IPS-18c (cell line): ENCODE measurements at regions not wholly inside any gene's neighbourhood (a gene's known extent, or its start where the extent isn't known, plus 50 kb on each side); places are given as distances from the start of the nearest gene placed in this dataset.
"Not testable (repeated sequence)": the region's sequence is repeated elsewhere in the genome, so short reads cannot be mapped to it uniquely, and the experiment has no call there.

Experiments used
- H3K4me3 ChIP-seq: 2 replicates; pipeline ENCODE4 v1.7.0; 2013; ENCODE audit warnings: low read depth, mild to moderate bottlenecking, low read length, moderate library complexity; ENCODE audit not compliant: insufficient read depth
- H3K9me3 ChIP-seq: one replicate; pipeline ENCODE4 v1.6.1; 2013; ENCODE audit warnings: mild to moderate bottlenecking, low read length, moderate library complexity; ENCODE audit not compliant: control insufficient read depth, insufficient read depth

DNA sequence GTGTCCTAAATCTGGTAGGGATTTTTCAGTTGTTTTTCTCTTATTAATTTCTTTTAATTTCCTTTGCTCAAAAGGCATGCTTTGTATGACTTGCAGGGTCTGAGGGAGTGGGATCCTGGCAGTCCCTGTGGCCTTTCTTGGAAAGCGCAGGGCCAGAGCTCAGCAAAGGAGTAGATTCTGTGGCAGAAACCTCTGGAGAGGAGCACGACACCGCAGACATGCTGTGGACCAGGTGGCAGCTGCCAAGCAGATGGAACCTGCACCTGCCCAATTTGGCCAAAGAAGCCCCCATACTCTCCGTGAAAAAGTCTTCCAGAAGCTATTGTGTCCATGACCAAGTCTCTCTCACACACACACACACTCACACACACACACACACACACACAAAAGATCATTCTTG lies 78.9 kb upstream of the FGF3 start:
- no peaks in the 10 kb centered on the region for H3K9me3 ChIP-seq
- no peak overlapping the region for H3K4me3 ChIP-seq

DNA sequence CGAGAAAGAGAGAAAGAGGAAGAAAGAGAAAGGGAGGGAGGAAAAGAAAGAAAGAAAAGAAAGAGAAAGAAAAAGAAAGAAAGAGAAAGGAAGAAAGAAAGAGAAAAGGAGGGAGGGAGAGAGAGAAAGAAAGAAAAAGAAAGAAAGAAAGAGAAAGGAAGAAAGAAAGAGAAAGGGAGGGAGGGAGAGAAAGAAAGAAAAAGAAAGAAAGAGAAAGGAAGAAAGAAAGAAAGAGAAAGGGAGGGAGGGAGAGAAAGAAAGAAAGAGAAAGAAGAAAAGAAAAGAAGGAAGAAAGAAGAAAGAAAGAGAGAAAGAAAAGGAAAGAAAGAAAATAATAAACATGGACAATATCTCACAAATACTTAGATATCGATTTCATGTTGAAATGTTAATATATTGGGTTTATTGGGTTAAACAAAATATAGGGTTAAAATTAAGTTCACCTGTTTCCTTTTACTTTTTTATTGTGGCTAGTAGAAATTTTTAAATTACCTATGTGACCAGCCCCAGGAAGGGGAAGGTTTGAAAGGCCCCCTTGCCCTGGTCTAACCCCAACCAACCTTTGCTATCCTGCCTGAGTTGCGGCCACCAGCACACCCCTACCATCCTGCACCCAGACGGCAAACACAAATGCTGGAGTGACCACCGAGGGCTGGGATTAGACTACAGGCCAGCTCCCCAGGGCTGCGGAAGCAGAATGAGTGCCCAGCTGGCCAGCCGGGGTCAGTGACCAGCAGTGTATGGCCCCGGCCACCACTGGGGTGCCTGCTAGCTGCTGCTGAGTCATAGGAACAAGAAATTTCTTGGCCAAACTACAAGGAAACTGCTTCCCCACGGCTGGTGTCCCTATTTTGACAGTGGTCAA lies 81.0 kb upstream of the FGF3 start:
- H3K9me3 ChIP-seq, result no peaks in the 10 kb centered on the region
- no peak overlapping the region for H3K4me3 ChIP-seq

DNA sequence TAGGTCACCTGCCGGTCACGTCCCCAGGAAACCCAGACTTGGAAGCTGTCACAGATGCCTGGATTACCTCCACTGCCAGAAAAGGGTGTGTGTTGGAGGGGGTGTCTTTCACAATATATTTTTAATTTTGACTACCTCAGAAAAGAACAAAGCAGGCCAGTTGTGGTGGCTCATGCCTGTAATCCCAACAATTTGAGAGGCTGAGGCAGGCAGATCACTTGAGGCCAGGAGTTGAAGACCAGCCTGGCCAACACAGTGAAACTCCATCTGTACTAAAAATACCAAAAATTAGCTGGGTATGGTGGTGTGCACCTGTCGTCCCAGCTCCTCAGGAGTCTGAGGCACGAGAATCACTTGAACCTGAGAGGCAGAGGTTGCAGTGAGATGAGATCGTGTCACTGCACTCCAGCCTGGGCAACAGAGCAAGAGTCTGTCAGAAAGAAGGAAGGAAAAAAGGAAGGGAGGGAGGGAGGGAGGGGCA lies 81.6 kb upstream of the FGF3 start:
- not testable (repeated sequence) for H3K4me3 ChIP-seq, H3K9me3 ChIP-seq

DNA sequence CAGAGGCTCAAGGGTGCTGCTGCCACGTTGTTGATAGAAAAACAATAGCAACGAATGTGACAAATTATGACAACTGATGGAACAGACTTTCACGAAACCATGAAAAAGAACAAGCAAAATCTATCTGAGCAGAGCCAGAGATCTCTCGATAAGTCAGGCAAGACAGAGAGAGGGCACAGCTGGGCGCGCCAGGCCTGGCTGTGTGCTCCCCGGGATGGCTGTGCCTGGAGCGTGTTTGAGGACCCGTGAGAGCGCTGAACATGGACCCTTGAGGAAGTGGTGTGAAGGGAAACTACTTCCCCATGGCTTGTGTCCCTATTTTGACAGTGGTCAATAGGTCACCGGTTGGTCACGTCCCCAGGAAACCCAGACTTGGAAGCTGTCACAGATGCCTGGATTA lies 83.1 kb upstream of the FGF3 start:
- Histone ChIP-seq H3K4me3 (no peak overlapping the region), H3K9me3 (peaks cover 2% of the 10 kb centered on the region)

DNA sequence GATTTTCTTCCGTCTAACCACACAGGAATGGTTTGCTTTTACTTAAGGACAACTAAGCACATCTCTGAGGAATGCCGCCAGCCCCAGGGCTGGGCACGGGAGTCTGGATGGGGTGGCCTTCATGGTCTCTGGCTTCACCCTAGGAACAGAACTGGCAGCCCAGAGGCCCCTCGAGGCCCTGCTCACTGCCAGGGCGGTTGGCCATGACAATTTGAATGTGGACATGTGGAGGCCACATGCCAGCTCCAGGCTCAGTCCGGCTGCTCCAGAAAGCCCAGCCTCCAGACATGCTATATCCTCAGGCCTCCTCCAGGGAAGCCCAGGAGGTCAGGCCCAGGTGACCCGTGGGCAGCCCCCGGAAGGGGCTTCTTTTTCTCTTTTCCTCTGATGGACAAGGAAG lies 84.0 kb upstream of the FGF3 start:
- H3K4me3 ChIP-seq, result no peak overlapping the region
- H3K9me3 ChIP-seq, result peaks cover 2% of the 10 kb centered on the region

DNA sequence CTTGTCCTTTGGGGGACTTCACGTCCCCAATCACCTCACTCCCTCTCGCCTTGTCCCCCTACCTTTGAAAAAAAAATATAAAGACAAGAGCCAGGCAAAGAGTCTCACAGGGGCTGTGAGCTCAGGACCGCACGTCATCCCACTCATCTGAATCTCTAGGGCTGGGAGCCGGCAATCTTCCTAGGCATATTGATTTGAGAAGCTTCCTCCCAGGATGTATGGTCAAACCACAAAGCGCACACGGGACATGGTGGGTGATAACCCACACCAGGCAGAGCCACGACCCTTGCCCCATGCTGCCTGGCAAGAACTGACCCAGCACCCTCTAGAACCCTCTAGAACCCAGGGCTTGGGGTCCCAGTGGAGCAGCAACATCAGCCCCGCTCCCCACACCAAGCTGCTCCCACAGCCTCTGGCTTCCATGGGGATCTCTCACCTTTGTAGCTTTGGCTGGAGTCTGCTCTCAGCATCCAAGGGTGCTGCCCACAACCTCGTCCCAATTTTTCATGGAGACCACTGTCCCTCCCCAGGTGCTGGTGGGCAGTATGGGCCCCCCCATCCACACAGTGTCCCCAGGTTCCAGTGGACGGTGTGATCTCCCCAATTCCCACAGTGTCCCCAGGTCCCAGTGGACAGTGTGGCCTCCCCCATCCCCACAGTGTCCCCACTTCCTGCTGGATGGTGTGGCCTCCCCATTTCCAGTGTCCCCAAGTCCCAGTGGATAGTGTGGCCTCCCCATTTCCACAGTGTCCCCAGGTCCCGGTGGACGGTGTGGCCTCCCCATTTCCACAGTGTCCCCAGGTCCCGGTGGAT lies 85.2 kb upstream of the FGF3 start:
- Histone ChIP-seq H3K4me3 (no peak overlapping the region), H3K9me3 (peaks cover 2% of the 10 kb centered on the region)

DNA sequence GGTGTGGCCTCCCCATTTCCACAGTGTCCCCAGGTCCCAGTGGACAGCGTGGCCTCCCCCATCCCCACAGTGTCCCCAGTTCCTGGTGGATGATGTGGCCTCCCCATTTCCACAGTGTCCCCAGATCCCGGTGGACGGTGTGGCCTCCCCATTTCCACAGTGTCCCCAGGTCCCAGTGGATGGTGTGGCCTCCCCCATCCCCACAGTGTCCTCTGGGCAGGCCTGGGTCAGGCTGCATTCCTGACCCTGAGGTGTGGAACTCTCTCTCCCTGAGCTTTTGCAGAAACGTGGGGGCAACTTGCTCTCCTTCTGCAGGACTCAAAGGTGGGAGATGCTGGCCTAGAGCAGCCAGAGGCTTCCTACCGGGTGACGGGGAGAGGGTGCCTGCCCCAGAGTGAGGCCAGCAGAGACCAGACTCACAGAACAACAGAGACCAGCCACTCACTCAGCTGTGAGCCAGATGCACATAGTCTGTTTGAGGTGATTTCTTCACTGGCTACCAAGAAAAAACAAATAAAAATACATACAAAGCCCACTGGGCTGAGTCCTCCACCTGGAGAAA lies 85.8 kb upstream of the FGF3 start:
- H3K9me3 ChIP-seq, result peaks cover 2% of the 10 kb centered on the region
- H3K4me3 ChIP-seq, result no peak overlapping the region

DNA sequence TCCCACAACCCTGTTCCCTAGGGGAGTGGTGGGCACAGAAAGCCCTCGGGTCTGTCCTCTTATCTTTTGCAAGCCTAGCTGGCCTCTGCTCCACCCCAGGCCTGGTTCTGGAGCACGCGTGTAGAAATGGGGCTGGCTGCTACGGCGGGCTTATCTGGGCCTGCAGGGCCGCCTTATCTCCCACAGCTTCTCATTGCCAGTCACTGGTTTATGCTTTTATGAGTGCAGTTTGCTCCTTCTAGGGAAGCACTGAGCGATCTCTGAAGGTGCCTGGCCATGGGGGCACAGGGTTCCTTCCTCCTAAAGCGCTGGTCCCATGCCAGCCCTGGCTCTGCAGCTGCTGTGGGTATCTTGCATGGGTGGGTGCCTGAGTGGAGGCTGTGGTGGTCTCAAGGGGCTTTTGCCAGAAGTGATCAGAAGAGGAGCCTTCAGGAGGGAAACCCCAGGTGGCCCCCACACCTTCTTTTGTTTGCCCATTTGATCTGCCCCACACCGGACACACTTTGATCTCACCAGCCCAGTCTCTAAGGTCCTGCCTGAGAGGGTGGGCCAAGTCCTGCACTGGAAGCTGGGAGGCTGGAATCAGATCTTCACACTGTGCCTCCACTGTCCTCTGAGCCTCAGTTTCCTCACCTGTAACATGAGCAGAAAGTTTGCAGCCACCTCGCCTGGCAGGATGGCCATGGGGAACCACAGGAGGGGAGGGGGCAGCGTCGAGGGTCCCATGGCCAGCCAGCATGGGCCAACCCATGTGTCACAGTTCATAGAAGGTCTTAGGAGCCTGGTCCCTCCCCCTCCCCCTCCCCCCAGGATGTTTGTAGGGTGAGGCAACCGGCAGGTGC lies 86.6 kb upstream of the FGF3 start:
- Histone ChIP-seq H3K9me3 (peaks cover 2% of the 10 kb centered on the region), H3K4me3 (no peak overlapping the region)

DNA sequence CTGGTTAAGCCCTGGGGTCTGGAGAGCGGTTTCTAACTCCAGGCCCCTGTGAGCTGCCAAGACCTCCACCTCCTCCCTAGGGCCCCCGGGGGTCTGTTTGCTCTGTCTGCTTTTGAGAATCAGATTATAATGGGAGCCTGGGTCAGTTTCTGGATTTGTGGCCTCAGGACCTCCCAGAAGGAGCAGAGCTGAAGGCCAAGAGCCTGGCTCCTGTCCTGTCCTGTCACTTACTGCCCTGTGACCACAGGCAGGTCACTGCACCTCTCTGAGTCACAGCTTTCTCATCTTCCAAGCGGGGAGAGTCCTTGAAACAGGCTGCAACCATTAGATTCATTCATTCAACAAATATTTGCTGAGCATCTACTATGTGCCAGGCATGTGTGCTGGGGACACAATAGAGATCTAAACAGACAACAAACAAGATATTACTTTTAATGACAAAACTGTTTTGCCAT lies 87.3 kb upstream of the FGF3 start:
- H3K9me3 ChIP-seq, result peaks cover 2% of the 10 kb centered on the region
- no peak overlapping the region for H3K4me3 ChIP-seq

DNA sequence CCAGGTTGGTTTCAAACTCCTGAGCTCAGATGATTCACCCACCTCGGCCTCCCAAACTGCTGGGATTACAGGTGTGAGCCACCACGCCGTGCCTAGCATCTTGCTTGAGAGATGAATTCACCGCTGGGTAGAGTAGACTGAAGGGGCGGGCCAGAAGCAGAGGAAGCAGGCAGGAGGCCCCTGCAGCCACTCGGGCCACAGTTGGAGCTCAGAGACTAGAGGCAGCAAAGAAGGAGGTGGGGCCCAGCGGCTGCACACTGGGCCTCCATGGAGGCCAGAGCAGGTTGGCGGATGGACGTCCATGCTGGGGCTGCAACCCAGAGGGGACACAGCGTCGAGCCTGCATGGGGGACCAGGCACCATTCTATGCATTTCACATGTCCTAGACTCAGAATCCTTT lies 88.4 kb upstream of the FGF3 start:
- H3K4me3 ChIP-seq, result no peak overlapping the region
- H3K9me3 ChIP-seq, result peaks cover 2% of the 10 kb centered on the region

DNA sequence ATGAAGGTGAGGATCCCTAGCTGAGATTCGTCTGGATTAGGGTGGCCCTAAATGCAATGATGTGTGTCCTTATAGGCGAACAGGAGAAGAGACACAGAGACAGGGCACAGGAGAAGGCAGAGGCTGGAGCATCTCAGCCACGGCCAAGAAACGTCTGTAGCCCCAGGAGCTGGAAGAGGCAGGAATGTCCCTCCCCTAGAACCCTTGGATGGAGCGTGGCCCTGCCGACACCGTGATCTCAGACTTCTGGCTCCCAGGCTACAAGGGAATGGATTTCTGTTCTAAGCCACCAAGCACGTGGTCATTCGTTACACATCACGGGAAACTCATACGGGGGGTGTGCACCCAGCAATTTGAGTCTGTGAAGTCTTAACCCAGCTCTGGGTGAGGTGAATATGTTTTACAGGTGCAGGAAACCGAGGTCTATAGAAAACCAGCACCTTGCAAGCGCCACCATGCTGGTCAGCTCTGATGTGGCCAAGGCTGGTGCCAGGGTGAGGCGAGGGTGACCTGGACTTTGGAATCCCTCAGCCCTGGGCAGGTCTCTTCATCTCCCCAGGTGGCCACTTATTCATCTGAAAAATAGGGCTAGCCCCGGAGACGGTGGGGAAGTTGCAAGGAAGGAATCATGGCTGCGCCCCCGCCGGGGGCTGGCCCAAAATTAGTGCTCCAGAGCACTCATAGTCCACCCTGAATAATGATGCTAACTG lies 89.5 kb upstream of the FGF3 start:
- H3K9me3 ChIP-seq, result peaks cover 2% of the 10 kb centered on the region
- H3K4me3 ChIP-seq, result no peak overlapping the region

DNA sequence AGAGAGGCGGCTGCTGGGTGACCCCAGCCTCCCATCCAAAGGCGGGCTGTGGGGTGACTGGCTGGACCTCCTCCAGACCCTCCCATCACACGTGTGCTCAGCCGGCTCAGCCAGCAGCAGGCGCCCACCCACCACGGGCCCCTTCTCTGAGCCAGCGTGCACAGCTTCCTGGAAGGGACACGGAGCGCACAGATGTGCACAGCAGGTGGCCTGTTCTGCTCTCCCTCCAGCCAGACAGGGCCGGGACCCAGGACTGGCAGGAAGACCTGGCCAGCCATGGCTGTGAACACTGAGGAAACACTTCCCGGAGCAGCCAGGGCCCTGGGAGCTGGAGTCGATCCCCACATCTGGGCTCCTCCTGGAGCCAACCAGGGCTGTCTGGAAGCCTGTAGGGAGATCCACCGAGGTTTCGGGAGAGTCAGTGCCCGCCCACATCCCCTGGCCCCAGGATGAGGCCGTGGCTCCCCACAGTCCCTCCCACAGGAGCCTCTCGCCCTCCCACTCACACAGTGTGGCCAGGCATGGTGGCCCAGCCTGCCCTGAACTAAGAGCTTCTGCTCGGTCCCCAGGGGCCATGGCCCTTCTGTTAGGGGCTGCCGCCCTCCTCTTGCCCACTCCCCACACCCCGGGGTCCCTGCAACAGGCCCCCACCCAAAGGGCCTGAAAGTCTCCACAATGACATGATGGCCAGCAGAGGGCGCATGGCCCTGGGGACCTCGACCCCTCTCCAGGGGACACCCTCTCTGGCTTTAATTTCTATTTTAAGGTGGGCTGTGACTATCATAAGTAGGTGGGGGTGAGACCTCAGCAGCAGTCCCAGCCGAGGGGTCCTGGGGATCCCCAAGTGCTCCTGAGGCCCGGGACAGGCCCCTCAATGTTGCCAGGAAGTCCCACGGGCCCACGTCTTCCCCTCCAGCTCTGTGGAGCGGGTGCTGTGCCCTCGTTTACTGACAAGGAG lies 90.6 kb upstream of the FGF3 start:
- Histone ChIP-seq H3K9me3 (peaks cover 2% of the 10 kb centered on the region), H3K4me3 (no peak overlapping the region)

DNA sequence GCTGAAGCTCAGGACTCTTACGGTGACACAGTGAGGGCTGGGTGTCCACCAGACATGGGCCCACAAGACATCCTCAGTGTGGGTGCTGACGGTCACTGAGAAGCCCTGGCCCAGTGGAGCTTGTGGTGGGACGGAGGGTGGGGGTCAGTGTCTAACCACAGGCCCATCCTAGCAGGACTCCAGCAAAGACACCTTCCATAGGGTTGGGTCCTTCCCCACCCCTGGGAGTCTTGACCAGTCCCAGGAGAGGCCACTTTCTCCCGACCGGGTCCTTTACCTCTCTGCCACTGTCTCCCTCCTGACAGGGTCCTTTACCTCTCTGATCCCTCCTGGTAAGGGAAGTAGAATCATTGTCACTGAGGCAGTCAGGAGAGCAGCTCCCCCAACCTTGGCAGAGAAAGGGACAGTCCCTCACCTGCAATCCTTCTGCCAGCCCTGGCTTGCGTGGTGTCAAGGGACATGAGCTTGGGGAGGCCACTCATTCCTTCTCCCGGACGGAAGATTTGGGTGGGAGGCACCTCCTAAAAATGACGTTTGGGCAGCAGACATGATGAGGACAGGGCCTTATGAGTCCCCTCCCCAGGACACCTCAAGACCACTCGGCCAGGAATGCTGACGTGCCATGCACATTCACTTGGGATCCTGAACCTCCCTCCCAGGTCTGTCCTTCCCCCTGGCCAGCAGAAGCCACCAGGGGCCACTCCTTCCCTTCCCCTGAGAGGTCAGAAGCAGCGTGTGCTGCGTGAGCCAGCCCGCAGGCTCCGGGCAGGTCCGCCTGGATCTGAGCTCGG lies 91.5 kb upstream of the FGF3 start:
- no peak overlapping the region for H3K4me3 ChIP-seq

DNA sequence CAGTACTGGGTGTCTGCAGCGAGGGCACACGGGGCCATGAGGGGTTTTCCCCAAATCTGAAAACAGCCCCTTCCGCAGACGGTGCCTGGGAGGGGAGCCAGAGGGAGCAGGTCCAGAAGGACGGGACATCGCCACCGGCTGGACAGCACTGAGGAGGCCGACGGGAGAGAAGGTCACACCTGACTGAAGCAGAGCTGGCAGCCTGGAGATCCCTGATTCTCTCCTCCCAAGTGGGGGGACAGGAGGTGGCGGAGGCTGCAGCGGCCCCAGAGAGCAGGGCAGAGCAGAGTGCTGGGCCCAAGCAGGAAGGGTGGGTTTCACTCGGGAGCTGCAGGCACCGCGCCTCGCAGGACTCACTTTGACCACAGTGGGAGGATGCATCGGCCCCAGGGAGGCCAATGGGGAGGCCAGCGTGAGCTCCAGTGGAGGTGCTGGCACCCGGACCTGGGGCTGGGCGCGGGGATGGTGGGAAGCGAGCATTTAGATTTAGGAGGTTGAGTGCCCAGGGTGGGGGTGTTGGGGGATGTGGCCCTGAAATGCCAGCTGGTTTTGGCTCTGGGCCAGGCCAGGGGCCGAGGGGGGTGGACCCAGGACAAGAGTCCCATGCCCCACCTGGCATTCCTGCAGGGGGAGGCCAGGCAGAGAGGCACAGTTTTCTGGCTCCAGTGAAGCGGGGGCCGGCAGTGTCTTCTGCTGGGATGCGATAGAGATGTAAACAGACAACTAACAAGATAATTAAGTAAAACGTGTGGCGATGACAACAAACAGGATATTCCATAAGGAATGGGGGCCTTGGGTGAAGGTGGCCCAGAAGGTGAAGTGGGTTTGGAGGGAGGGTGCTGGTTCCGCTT lies 92.3 kb upstream of the FGF3 start:
- no peak overlapping the region for H3K4me3 ChIP-seq

More for the DNA sequence above, 91.5 kb upstream of the FGF3 start:
- peaks cover 2% of the 10 kb centered on the region for H3K9me3 ChIP-seq

More for the DNA sequence above, 92.3 kb upstream of the FGF3 start:
- no peaks in the 10 kb centered on the region for H3K9me3 ChIP-seq
